ENCODE measurements at regions not wholly inside any gene's neighbourhood (a gene's known extent, or its start where the extent isn't known, plus 50 kb on each side); places are given as distances from the start of the nearest gene placed in this dataset.

GRCh38 chr4:147396105-147396504, 84.8 kb upstream of the EDNRA start:
- H3K36me3 ChIP-seq, result no peaks in the 10 kb centered on the region
- TF ChIP-seq POLR2A (IDR thresholded peaks at IDR 0.05) (no peak), POLR2AphosphoS5 (IDR thresholded peaks at IDR 0.05) (no peak), EP300 (IDR thresholded peaks at IDR 0.05) (no peak), CTCF (IDR thresholded peaks at IDR 0.05) (no peak)
- WGBS, 2 donors, result 0 to 58% methylated on average over 1 of the region's 1 CpG
- H3K27ac ChIP-seq, result no peak overlapping the region
- H3K9me3 ChIP-seq, result no peaks in the 10 kb centered on the region
- H3K4me3 ChIP-seq, result no peak overlapping the region
- H3K4me1 ChIP-seq, result no peaks in the 10 kb centered on the region
- no peaks in the 10 kb centered on the region for H3K27me3 ChIP-seq
- no peak for DNase-seq
- intact Hi-C loops (cut with DNase I), result no loop called here

DNA sequence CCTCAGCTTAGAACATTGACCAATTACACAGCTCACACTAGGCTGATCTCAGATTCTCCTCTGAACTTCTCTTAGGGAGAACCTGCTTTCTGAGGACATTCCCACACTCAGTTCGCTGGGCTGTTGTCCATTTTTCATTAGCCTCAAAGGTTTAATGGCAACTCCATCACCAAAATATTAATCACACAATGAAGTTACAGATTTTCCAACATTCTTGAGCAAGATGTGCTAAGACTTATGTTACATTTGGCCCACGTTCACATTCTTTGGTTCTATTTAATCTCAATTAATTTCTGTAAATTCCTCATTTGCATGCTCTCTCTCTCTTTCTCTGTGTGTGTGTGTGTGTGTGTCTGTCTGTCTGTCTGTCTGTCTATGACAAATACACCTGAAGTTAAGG, 82.3 kb upstream of the EDNRA start:
- no peaks in the 10 kb centered on the region for H3K27me3 ChIP-seq
- WGBS, 2 donors, result 75 to 79% methylated on average over 2 of the region's 2 CpGs

GRCh38 chr4:147400721-147401120, 80.2 kb upstream of the EDNRA start:
- no peak for DNase-seq
- Histone ChIP-seq H3K4me3 (no peak overlapping the region), H3K27me3 (no peaks in the 10 kb centered on the region), H3K27ac (no peak overlapping the region), H3K4me1 (no peaks in the 10 kb centered on the region), H3K9me3 (no peaks in the 10 kb centered on the region), H3K36me3 (no peaks in the 10 kb centered on the region)
- TF ChIP-seq POLR2AphosphoS5 (IDR thresholded peaks at IDR 0.05) (no peak), EP300 (IDR thresholded peaks at IDR 0.05) (no peak), CTCF (IDR thresholded peaks at IDR 0.05) (no peak), POLR2A (IDR thresholded peaks at IDR 0.05) (no peak)
- intact Hi-C loops (cut with DNase I), result no loop called here
- 86% methylated on average over 3 of the region's 3 CpGs for WGBS, 2 donors

More for the DNA sequence above, 82.3 kb upstream of the EDNRA start:
- Histone ChIP-seq H3K9me3 (no peaks in the 10 kb centered on the region), H3K4me1 (no peaks in the 10 kb centered on the region), H3K27ac (no peak overlapping the region), H3K36me3 (no peaks in the 10 kb centered on the region), H3K4me3 (no peak overlapping the region)
- no peak for TF ChIP-seq POLR2A (IDR thresholded peaks at IDR 0.05)
- TF ChIP-seq POLR2AphosphoS5 (IDR thresholded peaks at IDR 0.05), result no peak
- TF ChIP-seq EP300 (IDR thresholded peaks at IDR 0.05), result no peak
- TF ChIP-seq CTCF (IDR thresholded peaks at IDR 0.05), result no peak
- intact Hi-C loops (cut with DNase I), result no loop called here
- no peak for DNase-seq

GRCh38 chr4:147401221-147401620, 79.7 kb upstream of the EDNRA start:
- Histone ChIP-seq H3K27me3 (no peaks in the 10 kb centered on the region), H3K4me1 (no peaks in the 10 kb centered on the region), H3K9me3 (no peaks in the 10 kb centered on the region), H3K36me3 (no peaks in the 10 kb centered on the region), H3K27ac (no peak overlapping the region), H3K4me3 (no peak overlapping the region)
- 70 to 82% methylated on average over 5 of the region's 5 CpGs for WGBS, 2 donors
- DNase-seq, result no peak
- intact Hi-C loops (cut with DNase I), result no loop called here
- TF ChIP-seq POLR2A (IDR thresholded peaks at IDR 0.05) (no peak), EP300 (IDR thresholded peaks at IDR 0.05) (no peak), POLR2AphosphoS5 (IDR thresholded peaks at IDR 0.05) (no peak), CTCF (IDR thresholded peaks at IDR 0.05) (no peak)

GRCh38 chr4:147407261-147408045, 73.4 kb upstream of the EDNRA start:
- Histone ChIP-seq H3K4me1 (no peaks in the 10 kb centered on the region), H3K27ac (no peak overlapping the region), H3K9me3 (no peaks in the 10 kb centered on the region), H3K36me3 (no peaks in the 10 kb centered on the region), H3K27me3 (no peaks in the 10 kb centered on the region), H3K4me3 (no peak overlapping the region)
- 34 to 42% methylated on average over 5 of the region's 5 CpGs for WGBS, 2 donors
- no peak for DNase-seq
- intact Hi-C loops (cut with DNase I), result no loop called here
- TF ChIP-seq POLR2AphosphoS5 (IDR thresholded peaks at IDR 0.05) (no peak), POLR2A (IDR thresholded peaks at IDR 0.05) (no peak), CTCF (IDR thresholded peaks at IDR 0.05) (no peak), EP300 (IDR thresholded peaks at IDR 0.05) (no peak)
